Neural progenitor cell (in vitro differentiated cells): ENCODE measurements at regions not wholly inside any gene's neighbourhood (a gene's known extent, or its start where the extent isn't known, plus 50 kb on each side); places are given as distances from the start of the nearest gene placed in this dataset.
A peak's percentile ranks its signal among the peaks of the same experiment; 100 is the strongest.

Source experiments
- DNase-seq: peaks from one replicate; pipeline ENCODE4 v3.0.0-alpha.2; 2016; ENCODE audit warnings: low spot score
- H2AFZ ChIP-seq: fragments of 200-600 bp; sonication (generic); replicated peaks from 2 replicates; pipeline ENCODE4 v1.6.1; 2016; ENCODE audit warnings: antibody characterized with exemption
- H3F3A ChIP-seq: fragments of 200-600 bp; sonication (generic); 2 replicates; pipeline ENCODE4 v1.6.1; 2016; ENCODE audit warnings: antibody characterized with exemption, low read depth
- H3K27ac ChIP-seq: fragments of 200-600 bp; sonication (generic); 2 replicates; pipeline ENCODE4 v1.5.1; 2016; ENCODE audit warnings: mild to moderate bottlenecking
- H3K27me3 ChIP-seq: fragments of 200-600 bp; sonication (generic); 2 replicates; pipeline ENCODE4 v1.6.1; 2016; ENCODE audit warnings: mild to moderate bottlenecking, moderate library complexity
- H3K36me3 ChIP-seq: fragments of 200-600 bp; sonication (generic); 2 replicates; pipeline ENCODE4 v1.5.1; 2016
- H3K4me1 ChIP-seq: fragments of 200-600 bp; sonication (generic); 2 replicates; pipeline ENCODE4 v1.6.1; 2016; ENCODE audit warnings: mixed run types
- H3K4me2 ChIP-seq: fragments of 200-600 bp; sonication (generic); 2 replicates; pipeline ENCODE4 v1.6.1; 2016
- H3K4me3 ChIP-seq: fragments of 200-600 bp; sonication (generic); 2 replicates; pipeline ENCODE4 v1.5.1; 2016
- H3K79me2 ChIP-seq: fragments of 200-600 bp; sonication (generic); 2 replicates; pipeline ENCODE4 v1.6.1; 2016; ENCODE audit warnings: low read depth
- H3K9ac ChIP-seq: fragments of 200-600 bp; sonication (generic); 2 replicates; pipeline ENCODE4 v1.6.1; 2016
- H3K9me3 ChIP-seq: fragments of 200-600 bp; sonication (generic); 2 replicates; pipeline ENCODE4 v1.5.1; 2016; ENCODE audit warnings: low read depth
- H4K20me1 ChIP-seq: fragments of 200-600 bp; sonication (generic); 2 replicates; pipeline ENCODE4 v1.6.1; 2016; ENCODE audit warnings: low read depth
- H3K27ac Mint-ChIP-seq: 3 replicates; pipeline ENCODE4 v1.8.0; 2021; ENCODE audit warnings: mixed read lengths
- H3K27me3 Mint-ChIP-seq: 2 replicates; pipeline ENCODE4 v1.8.0; 2022; ENCODE audit warnings: low read depth, mild to moderate bottlenecking, inconsistent platforms, moderate library complexity, mixed read lengths; ENCODE audit not compliant: insufficient read depth
- H3K36me3 Mint-ChIP-seq: 3 replicates; pipeline ENCODE4 v1.8.0; 2021; ENCODE audit warnings: mixed read lengths
- H3K4me1 Mint-ChIP-seq: 3 replicates; pipeline ENCODE4 v1.8.0; 2021; ENCODE audit warnings: mixed read lengths
- H3K4me3 Mint-ChIP-seq: 3 replicates; pipeline ENCODE4 v1.8.0; 2021; ENCODE audit warnings: mild to moderate bottlenecking, moderate library complexity, mixed read lengths
- H3K9me3 Mint-ChIP-seq: 3 replicates; pipeline ENCODE4 v1.8.0; 2020; ENCODE audit warnings: mixed read lengths
- EZH2 ChIP-seq: fragments of 200-600 bp; sonication (generic); IDR thresholded peaks from 2 replicates; pipeline ENCODE4 v1.6.1; 2017; ENCODE audit warnings: antibody characterized with exemption, mild to moderate bottlenecking, moderate library complexity
- EZH2phosphoT487 ChIP-seq: fragments of 200-600 bp; sonication (generic); IDR thresholded peaks from 2 replicates; pipeline ENCODE4 v1.6.1; 2017; ENCODE audit warnings: antibody characterized with exemption
- TF ChIP-seq, protein P1 (sequence below): fragments of 200-600 bp; sonication (generic); IDR thresholded peaks from 2 replicates; pipeline ENCODE4 v1.5.1; 2017; ENCODE audit warnings: antibody characterized with exemption, mild to moderate bottlenecking

DNA sequence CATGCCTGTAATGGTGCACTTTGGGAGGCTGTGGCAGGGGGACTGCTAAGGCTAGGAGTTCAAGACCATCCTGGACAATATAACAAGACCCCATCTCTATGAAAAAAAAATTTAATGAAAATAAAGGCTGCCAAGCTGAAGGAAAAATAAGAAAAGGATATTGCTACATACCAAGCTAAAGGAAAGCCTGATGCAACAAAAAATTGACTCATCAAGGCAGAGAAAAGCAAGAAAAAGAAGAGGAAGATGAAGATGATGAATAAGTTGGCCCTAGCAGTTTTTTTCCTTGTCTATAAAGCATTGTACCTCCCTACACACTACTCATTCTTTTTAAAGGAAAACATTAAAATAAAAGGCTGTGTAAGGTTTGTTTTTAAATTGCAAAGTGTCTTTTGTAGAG is 441.9 kb upstream of the MDFIC2 start:
- Histone ChIP-seq H3K4me2 (no peak overlapping the region), H3K4me1 (no peaks in the 10 kb centered on the region), H3K9ac (no peak overlapping the region), H3F3A (no peaks in the 10 kb centered on the region), H3K36me3 (no peaks in the 10 kb centered on the region), H3K27ac (no peak overlapping the region), H4K20me1 (no peaks in the 10 kb centered on the region), H3K79me2 (no peaks in the 10 kb centered on the region), H3K27me3 (no peaks in the 10 kb centered on the region), H3K9me3 (no peaks in the 10 kb centered on the region), H2AFZ (no peak overlapping the region), H3K4me3 (no peak overlapping the region)
- no peaks in the 10 kb centered on the region for H3K27me3 Mint-ChIP-seq
- H3K27ac Mint-ChIP-seq: no peak overlapping the region
- no peak for DNase-seq
- H3K4me1 Mint-ChIP-seq: no peaks in the 10 kb centered on the region
- H3K9me3 Mint-ChIP-seq: peaks cover 2% of the 10 kb centered on the region
- no peaks in the 10 kb centered on the region for H3K36me3 Mint-ChIP-seq
- no peak overlapping the region for H3K4me3 Mint-ChIP-seq
- no peak for TF ChIP-seq EZH2

DNA sequence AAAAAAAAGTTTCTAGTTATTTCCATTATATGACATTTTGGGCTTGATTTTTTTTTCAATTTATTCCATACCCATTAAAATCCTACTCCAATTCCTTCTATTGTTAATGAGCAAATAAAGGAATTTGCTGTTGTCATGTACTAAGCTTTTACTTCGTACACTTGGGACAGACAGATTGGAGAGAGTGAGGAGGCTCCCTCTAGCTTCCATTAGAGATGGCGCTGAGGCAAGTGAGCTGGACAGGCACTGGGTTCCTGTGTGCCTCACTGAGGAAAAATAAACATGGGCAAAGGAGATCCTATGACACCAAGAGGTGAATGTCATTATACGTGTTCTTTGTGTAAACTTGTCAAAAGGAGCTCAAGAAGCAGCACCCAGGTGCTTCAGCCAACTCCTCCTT is 441.1 kb upstream of the MDFIC2 start:
- peaks cover 2% of the 10 kb centered on the region for H3K9me3 Mint-ChIP-seq
- H3K4me3 ChIP-seq: no peak overlapping the region
- no peak overlapping the region for H2AFZ ChIP-seq
- no peaks in the 10 kb centered on the region for H3K36me3 Mint-ChIP-seq
- no peaks in the 10 kb centered on the region for H3K36me3 ChIP-seq
- no peaks in the 10 kb centered on the region for H3K27me3 Mint-ChIP-seq
- TF ChIP-seq, protein P1, sequence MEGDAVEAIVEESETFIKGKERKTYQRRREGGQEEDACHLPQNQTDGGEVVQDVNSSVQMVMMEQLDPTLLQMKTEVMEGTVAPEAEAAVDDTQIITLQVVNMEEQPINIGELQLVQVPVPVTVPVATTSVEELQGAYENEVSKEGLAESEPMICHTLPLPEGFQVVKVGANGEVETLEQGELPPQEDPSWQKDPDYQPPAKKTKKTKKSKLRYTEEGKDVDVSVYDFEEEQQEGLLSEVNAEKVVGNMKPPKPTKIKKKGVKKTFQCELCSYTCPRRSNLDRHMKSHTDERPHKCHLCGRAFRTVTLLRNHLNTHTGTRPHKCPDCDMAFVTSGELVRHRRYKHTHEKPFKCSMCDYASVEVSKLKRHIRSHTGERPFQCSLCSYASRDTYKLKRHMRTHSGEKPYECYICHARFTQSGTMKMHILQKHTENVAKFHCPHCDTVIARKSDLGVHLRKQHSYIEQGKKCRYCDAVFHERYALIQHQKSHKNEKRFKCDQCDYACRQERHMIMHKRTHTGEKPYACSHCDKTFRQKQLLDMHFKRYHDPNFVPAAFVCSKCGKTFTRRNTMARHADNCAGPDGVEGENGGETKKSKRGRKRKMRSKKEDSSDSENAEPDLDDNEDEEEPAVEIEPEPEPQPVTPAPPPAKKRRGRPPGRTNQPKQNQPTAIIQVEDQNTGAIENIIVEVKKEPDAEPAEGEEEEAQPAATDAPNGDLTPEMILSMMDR: peak; percentile 36
- TF ChIP-seq EZH2phosphoT487: no peak
- no peaks in the 10 kb centered on the region for H3F3A ChIP-seq
- no peak overlapping the region for H3K9ac ChIP-seq
- no peak overlapping the region for H3K4me3 Mint-ChIP-seq
- no peaks in the 10 kb centered on the region for H3K9me3 ChIP-seq
- no peak overlapping the region for H3K27ac Mint-ChIP-seq
- H3K4me2 ChIP-seq: no peak overlapping the region
- H3K4me1 Mint-ChIP-seq: peaks cover 6% of the 10 kb centered on the region
- H4K20me1 ChIP-seq: no peaks in the 10 kb centered on the region
- no peaks in the 10 kb centered on the region for H3K27me3 ChIP-seq
- peaks cover 4% of the 10 kb centered on the region for H3K4me1 ChIP-seq
- DNase-seq: peak; percentile 32
- H3K27ac ChIP-seq: no peak overlapping the region
- no peaks in the 10 kb centered on the region for H3K79me2 ChIP-seq

DNA sequence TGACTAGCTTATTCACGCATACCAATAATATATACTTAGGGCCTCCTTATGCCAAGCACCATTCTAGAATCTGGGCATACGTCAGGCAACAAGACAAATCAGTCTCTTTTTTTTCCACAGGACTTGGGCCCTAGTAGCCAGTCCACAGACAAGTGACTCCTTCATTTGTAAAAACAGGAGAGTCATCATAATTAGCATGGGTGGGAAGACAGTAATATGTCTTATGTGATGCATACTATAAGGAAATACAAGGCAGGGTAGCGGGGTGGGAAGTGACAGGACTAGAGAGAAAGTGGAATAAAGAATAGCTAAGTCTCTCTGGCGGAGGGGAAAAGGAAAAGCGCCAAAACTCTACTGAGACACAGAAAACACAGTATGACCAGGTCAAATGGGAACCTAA is 439.6 kb upstream of the MDFIC2 start:
- Histone ChIP-seq H3K9me3 (no peaks in the 10 kb centered on the region), H2AFZ (no peak overlapping the region), H3K4me2 (no peak overlapping the region), H3K27me3 (no peaks in the 10 kb centered on the region), H3K36me3 (no peaks in the 10 kb centered on the region), H3K27ac (no peak overlapping the region), H3K79me2 (no peaks in the 10 kb centered on the region), H3K9ac (no peak overlapping the region), H3K4me3 (no peak overlapping the region), H4K20me1 (no peaks in the 10 kb centered on the region), H3K4me1 (peaks cover 8% of the 10 kb centered on the region), H3F3A (no peaks in the 10 kb centered on the region)
- H3K4me1 Mint-ChIP-seq: peaks cover 17% of the 10 kb centered on the region
- no peak overlapping the region for H3K4me3 Mint-ChIP-seq
- H3K9me3 Mint-ChIP-seq: peaks cover 2% of the 10 kb centered on the region
- no peak for DNase-seq
- no peaks in the 10 kb centered on the region for H3K27me3 Mint-ChIP-seq
- TF ChIP-seq, protein P1: no peak
- TF ChIP-seq EZH2 (no peak), EZH2phosphoT487 (no peak)
- no peaks in the 10 kb centered on the region for H3K36me3 Mint-ChIP-seq
- no peak overlapping the region for H3K27ac Mint-ChIP-seq

DNA sequence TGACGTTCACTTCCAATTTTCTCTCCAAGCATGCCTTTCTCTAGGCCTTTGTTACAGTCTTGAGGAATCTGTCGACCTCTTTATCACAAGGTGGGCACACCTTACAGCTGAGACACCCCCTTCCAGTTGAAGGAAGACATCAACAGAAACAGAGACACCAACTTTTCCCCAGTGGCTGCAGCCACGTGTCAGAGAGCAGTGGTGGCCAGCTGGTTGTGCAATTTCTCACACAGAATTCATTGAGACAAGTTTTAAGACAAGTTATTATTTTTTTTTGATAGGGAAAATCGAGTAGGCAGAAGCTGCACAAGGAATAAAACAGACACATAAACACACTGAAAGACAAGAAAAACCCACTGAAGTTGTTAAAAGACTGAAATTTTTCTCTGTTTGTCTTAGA is 436.7 kb upstream of the MDFIC2 start:
- H3F3A ChIP-seq: no peaks in the 10 kb centered on the region
- no peak overlapping the region for H3K9ac ChIP-seq
- H3K27me3 ChIP-seq: no peaks in the 10 kb centered on the region
- peak overlapping the region; percentile 46 for H3K27ac Mint-ChIP-seq
- no peaks in the 10 kb centered on the region for H4K20me1 ChIP-seq
- H3K27ac ChIP-seq: no peak overlapping the region
- H3K9me3 ChIP-seq: no peaks in the 10 kb centered on the region
- no peaks in the 10 kb centered on the region for H3K27me3 Mint-ChIP-seq
- no peaks in the 10 kb centered on the region for H3K36me3 Mint-ChIP-seq
- H3K9me3 Mint-ChIP-seq: peaks cover 2% of the 10 kb centered on the region
- H3K4me3 ChIP-seq: no peak overlapping the region
- DNase-seq: no peak
- no peaks in the 10 kb centered on the region for H3K36me3 ChIP-seq
- H3K4me1 Mint-ChIP-seq: peaks cover 17% of the 10 kb centered on the region
- H3K79me2 ChIP-seq: no peaks in the 10 kb centered on the region
- TF ChIP-seq, protein P1: no peak
- no peak for TF ChIP-seq EZH2
- no peak for TF ChIP-seq EZH2phosphoT487
- H3K4me2 ChIP-seq: no peak overlapping the region
- H2AFZ ChIP-seq: no peak overlapping the region
- H3K4me3 Mint-ChIP-seq: no peak overlapping the region
- peaks cover 8% of the 10 kb centered on the region for H3K4me1 ChIP-seq
